Astrocyte of the cerebellum (primary cell): ENCODE measurements at regions not wholly inside any gene's neighbourhood (a gene's known extent, or its start where the extent isn't known, plus 50 kb on each side); places are given as distances from the start of the nearest gene placed in this dataset.

Experiments
- DNase-seq: peaks from one replicate; pipeline ENCODE4 v3.0.0-alpha.2; 2011; ENCODE audit warnings: low read depth
- H3K4me3 ChIP-seq: 2 replicates; pipeline ENCODE4 v1.5.1; 2011; ENCODE audit warnings: mild to moderate bottlenecking, low read depth, low read length, moderate library complexity
- in situ Hi-C: cut with HindIII; loops from 2 replicates; pipeline ENCODE4 v1.10.0; 2017; ENCODE audit warnings: low sequenced_read_pairs
- TF ChIP-seq, protein P1 (sequence below): IDR thresholded peaks from 2 replicates; pipeline ENCODE4 v1.5.1; 2012; ENCODE audit warnings: low read length, low read depth, moderate library complexity, mild to moderate bottlenecking; ENCODE audit errors: missing control alignments

GRCh38 chr9:85884256-85884655, 56.7 kb upstream of the NAA35 start:
- no peak overlapping the region for H3K4me3 ChIP-seq
- no peak for DNase-seq
- TF ChIP-seq, protein P1, sequence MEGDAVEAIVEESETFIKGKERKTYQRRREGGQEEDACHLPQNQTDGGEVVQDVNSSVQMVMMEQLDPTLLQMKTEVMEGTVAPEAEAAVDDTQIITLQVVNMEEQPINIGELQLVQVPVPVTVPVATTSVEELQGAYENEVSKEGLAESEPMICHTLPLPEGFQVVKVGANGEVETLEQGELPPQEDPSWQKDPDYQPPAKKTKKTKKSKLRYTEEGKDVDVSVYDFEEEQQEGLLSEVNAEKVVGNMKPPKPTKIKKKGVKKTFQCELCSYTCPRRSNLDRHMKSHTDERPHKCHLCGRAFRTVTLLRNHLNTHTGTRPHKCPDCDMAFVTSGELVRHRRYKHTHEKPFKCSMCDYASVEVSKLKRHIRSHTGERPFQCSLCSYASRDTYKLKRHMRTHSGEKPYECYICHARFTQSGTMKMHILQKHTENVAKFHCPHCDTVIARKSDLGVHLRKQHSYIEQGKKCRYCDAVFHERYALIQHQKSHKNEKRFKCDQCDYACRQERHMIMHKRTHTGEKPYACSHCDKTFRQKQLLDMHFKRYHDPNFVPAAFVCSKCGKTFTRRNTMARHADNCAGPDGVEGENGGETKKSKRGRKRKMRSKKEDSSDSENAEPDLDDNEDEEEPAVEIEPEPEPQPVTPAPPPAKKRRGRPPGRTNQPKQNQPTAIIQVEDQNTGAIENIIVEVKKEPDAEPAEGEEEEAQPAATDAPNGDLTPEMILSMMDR, result no peak
- in situ Hi-C loops, result no loop called here

- DNase-seq, result no peak
- no peak overlapping the region for H3K4me3 ChIP-seq
- in situ Hi-C loops, result no loop called here
- TF ChIP-seq, protein P1, result no peak
Measured at GRCh38 chr9:85890962-85891361, 50.0 kb upstream of the NAA35 start.
